ENCODE measurements at regions not wholly inside any gene's neighbourhood (a gene's known extent, or its start where the extent isn't known, plus 50 kb on each side); places are given as distances from the start of the nearest gene placed in this dataset.

- H3K27me3 ChIP-seq (ENCODE audit: control insufficient read depth in 2 of 2, insufficient read depth in 2 of 2, low read length in 2 of 2): no peaks in the 10 kb centered on the region
- no peak overlapping the region for H3K4me2 ChIP-seq (ENCODE audit: insufficient read depth, low read length)
- H3K4me1 ChIP-seq (ENCODE audit: control insufficient read depth, extremely low read depth, insufficient read depth, low read length): no peaks in the 10 kb centered on the region
- ChIA-PET POLR2A (no interaction called here), CTCF (no interaction called here)
- no TSS peak for BruUV-seq (replicated peaks)
- H3K9me3 ChIP-seq (replicated peaks; ENCODE audit: control insufficient read depth, insufficient read depth, low read length): no peaks in the 10 kb centered on the region
- no peak for DNase-seq (ENCODE audit: low read depth, low spot score)
- dilution Hi-C loops (cut with MboI; ENCODE audit: extremely low pct_ligation_motif_present, low sequenced_read_pairs): no loop called here
- FAIRE-seq: no peak
- H3K36me3 ChIP-seq (ENCODE audit: control insufficient read depth in 2 of 2, extremely low read depth in 1 of 2, insufficient read depth in 2 of 2, low read length in 2 of 2): no peaks in the 10 kb centered on the region
- H3K9ac ChIP-seq (replicated peaks; ENCODE audit: extremely low read depth, insufficient read depth, low read length): no peak overlapping the region
- no peaks in the 10 kb centered on the region for H4K20me1 ChIP-seq (replicated peaks; ENCODE audit: control insufficient read depth, extremely low read depth, insufficient read depth, low read length)
- H3K79me2 ChIP-seq (ENCODE audit: control insufficient read depth, insufficient read depth, low read length): no peaks in the 10 kb centered on the region
- H3K4me3 ChIP-seq (replicated peaks in 1 of 3; ENCODE audit: insufficient read depth in 1 of 3, low read depth in 1 of 3, low read length in 3 of 3): no peak overlapping the region
- no peaks in the 10 kb centered on the region for H3K9me1 ChIP-seq (replicated peaks; ENCODE audit: control insufficient read depth, extremely low read depth, insufficient read depth, low read length)
- TF ChIP-seq CTCF (IDR thresholded peaks at IDR 0.05; ENCODE audit: extremely low read depth in 1 of 2, insufficient read depth in 1 of 2, low read depth in 1 of 2, low read length in 2 of 2): no peak
- TF ChIP-seq POLR2AphosphoS5 (IDR thresholded peaks at IDR 0.05; ENCODE audit: insufficient read depth, low read depth, low read length): no peak
- TF ChIP-seq GATA2 (IDR thresholded peaks at IDR 0.05; ENCODE audit: insufficient read depth, insufficient read length, low read depth, low read length): no peak
- TF ChIP-seq MYC (IDR thresholded peaks at IDR 0.05; ENCODE audit: low read depth, low read length): no peak
- no peak for TF ChIP-seq FOS (IDR thresholded peaks at IDR 0.05; ENCODE audit: borderline replicate concordance, insufficient read depth, low read length)
- TF ChIP-seq EZH2 (IDR thresholded peaks at IDR 0.05; ENCODE audit: borderline replicate concordance, low read depth, low read length, severe bottlenecking): no peak
- no peak for TF ChIP-seq JUN (IDR thresholded peaks at IDR 0.05; ENCODE audit: borderline replicate concordance, insufficient read depth, insufficient read length, low read depth)
- no peak for TF ChIP-seq MAX (IDR thresholded peaks at IDR 0.05; ENCODE audit: insufficient read depth, insufficient read length)
- no peak overlapping the region for H2AFZ ChIP-seq (ENCODE audit: low read depth, low read length)
- H3K27ac ChIP-seq (ENCODE audit: insufficient read depth, low read depth, low read length): no peak overlapping the region
- intact Hi-C loops (cut with micrococcal nuclease): no loop called here
Observed at GRCh38 chr11:119888119-119888518, 159.1 kb upstream of the NECTIN1 start.

Measured in endothelial cell of umbilical vein (primary cell).